Skin of body (tissue), 1 donor: ENCODE measurements at regions not wholly inside any gene's neighbourhood (a gene's known extent, or its start where the extent isn't known, plus 50 kb on each side); places are given as distances from the start of the nearest gene placed in this dataset.
"Not testable (repeated sequence)": the region's sequence is repeated elsewhere in the genome, so short reads cannot be mapped to it uniquely, and the experiment has no call there.

ENCODE experiments used
- DNase-seq: peaks from one replicate; lab custom pipeline; 2025; lab: John Stamatoyannopoulos, UW

GRCh38 chr22:33971561-33971961 lies 51.3 kb upstream of the LARGE1 start:
- peak; percentile 3 for DNase-seq

- no peak for DNase-seq
Measured at GRCh38 chr22:33975841-33976240, 55.6 kb upstream of the LARGE1 start.

GRCh38 chr22:33983558-33983957 lies 63.3 kb upstream of the LARGE1 start:
- DNase-seq: no peak

DNA sequence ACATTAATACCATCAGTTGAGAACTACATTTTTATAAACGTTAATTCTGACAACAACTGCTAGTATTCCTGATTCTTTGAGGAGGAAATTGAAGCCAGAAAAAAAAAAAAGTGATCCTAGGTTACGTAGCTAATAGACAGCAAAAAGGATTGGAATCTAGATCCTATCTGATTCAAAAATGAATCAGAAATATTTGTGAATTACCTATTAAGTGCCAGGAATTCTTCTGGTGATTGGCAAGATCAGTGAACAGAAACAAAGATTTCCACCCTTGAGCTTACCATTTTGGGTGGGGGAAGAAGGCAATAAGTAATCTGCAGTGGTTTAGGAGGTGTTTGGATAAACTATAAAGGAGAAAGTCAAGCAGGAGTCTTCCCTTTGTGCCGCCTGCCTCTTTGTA lies 63.9 kb upstream of the LARGE1 start:
- DNase-seq: no peak

GRCh38 chr22:33984656-33985285 lies 64.5 kb upstream of the LARGE1 start:
- DNase-seq: no peak

DNA sequence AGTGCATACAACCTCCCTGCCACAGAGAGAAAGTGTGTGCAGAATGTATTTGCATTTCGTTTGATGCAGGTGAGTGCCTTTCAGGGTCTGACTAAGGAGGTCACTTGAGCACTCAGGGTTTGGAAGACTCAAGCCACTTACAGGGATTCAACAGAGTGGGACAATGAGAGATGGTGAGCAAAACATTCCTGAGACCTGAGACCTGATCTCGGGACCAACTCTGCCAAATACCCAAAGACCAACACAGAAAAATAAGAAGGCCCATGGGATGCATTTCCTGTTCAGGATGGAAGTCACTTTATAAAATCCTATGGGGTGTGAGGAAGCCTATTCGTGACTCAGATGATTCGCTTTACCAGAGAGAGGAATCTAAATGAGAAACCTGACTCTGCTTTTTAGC lies 65.2 kb upstream of the LARGE1 start:
- no peak for DNase-seq

DNA sequence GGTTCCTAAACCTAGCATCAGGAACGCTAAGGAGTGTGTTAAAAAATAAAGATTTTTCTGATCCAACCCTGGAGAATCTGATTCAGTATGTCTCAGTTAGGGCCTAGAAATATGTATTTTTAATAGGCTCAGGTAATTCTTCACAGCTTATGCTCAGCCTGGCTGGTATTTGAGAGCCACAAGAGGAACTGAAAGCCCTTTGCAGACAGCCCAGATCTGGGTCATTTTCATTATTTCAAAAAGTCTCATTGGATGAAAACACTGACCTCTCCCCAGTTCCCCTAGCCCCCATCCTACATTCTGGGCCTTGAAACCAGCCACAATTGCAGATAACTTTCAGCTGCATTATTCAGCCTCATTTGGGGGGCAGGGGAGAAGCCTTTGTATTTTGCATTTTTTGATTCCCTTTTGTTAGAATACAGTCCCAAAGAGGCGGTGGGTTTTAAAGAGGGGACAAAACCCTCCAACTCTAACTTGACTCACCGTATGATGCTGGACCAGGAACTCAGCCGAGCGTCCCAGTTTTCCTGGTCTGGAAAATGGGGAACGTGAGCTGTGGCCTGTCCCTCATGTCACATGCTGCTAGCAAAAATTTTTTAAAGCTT lies 66.0 kb upstream of the LARGE1 start:
- DNase-seq: no peak

GRCh38 chr22:33986954-33987353 lies 66.7 kb upstream of the LARGE1 start:
- DNase-seq: no peak

DNA sequence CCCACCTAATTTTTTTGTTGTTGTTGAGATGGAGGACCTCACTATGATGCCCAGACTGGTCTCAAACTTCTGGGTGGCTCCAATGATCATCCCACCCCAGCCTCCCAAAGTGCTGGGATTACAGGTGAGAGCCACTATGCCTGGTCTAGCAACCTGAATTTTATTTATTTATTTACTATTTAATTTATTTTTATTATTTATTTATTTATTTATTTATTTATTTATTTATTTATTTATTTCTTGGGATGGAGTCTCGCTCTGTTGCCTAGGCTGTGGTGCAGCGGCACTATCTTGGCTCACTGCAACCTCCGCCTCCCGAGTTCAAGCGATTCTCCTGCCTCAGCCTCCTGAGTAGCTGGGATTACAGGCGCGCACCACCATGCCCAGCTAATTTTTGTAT lies 69.0 kb upstream of the LARGE1 start:
- not testable (repeated sequence) for DNase-seq

DNA sequence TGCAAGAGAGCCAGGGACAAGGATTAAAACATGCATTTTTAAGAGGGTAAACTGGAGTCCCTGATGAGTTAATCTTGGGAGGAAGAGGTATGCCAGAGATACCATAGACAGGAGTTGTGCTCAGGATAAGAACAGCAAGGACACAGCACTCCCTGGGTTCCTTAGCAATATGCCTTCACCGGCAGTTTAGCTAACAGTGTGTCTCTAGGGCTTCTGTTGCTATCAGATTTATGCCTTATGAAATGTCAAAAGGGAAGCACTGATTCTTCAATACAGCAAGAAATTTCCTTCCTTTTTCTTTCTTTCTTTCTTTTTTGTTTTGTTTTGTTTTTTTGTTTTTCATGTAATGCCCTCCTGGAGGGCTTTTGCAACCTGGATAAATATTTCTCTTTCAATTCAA lies 71.3 kb upstream of the LARGE1 start:
- no peak for DNase-seq

- DNase-seq: no peak
Measured at GRCh38 chr22:33996824-33997223, 76.5 kb upstream of the LARGE1 start.

DNA sequence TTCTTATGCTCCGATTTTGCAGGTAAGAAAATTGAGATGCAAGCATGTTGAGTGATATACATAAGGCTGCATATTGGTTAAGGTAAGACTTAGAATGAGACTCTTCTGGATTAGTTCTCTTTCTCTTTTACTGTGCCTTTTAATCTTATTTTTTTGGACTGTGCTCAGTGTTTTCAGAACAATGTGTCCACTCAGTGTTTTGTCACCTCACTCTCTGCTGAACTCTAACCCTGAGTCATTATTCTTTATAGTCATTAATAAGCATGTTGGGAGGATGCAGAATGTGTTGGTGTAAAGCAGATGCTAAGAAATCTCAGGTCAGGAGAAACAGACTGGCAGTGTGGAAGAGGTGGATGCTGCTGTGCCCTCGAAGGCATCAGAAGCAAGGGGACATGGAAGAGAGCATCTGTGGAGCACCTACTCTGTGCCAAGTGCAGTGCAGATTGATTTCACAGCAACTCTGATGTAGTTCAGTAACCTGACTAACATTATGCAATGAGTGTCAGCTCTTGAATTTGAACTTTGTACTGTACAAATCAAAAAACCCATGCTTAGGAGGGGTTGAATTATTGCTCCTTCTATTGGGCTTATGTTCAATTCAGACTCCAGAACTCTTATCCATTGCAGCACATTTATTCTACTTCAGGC lies 80.7 kb upstream of the LARGE1 start:
- DNase-seq: no peak

- DNase-seq: no peak
Measured at GRCh38 chr22:34001701-34002466, 81.6 kb upstream of the LARGE1 start.

GRCh38 chr22:34004058-34004457 lies 83.8 kb upstream of the LARGE1 start:
- no peak for DNase-seq

DNA sequence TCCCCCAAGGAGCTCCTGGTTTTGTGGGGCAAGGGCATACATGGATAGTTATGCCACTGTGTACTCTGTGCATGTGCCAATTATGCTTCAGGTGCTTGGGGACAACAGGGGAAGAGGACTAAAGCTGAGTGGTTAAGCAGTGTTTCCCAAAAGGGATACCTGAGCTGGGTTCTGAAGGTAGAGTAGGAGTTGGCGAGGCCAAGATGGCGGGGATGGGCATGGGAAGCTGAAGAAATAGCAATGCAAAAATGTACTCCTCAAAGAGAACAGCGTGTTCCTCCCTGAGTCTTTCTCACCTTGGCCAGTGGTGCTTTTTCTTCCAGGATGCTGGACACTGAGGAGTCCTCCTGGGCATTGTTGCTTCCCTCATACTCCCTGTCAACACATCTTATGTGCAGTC lies 90.0 kb upstream of the LARGE1 start:
- DNase-seq: no peak

DNA sequence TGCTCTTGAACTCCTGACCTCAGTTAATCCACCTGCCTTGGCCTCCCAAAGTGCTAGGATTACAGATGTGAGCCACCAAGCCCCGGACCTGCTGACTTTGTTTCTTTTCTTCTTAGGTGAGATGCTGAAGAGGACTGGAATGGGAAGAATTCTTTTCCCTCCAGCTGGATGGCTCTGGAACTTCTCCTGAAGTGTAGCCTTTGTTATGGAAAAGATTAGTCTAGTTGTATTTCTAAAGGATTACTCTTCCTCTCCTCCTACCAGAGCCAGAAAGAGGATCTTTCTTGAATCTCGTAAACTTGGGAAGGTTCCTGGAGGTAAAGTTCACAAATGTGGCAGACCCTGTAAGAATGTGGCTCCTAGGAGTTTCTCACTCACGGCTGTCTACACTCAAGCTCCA lies 95.4 kb upstream of the LARGE1 start:
- DNase-seq: no peak

- no peak for DNase-seq
Measured at GRCh38 chr22:34017205-34017604, 96.9 kb upstream of the LARGE1 start.

DNA sequence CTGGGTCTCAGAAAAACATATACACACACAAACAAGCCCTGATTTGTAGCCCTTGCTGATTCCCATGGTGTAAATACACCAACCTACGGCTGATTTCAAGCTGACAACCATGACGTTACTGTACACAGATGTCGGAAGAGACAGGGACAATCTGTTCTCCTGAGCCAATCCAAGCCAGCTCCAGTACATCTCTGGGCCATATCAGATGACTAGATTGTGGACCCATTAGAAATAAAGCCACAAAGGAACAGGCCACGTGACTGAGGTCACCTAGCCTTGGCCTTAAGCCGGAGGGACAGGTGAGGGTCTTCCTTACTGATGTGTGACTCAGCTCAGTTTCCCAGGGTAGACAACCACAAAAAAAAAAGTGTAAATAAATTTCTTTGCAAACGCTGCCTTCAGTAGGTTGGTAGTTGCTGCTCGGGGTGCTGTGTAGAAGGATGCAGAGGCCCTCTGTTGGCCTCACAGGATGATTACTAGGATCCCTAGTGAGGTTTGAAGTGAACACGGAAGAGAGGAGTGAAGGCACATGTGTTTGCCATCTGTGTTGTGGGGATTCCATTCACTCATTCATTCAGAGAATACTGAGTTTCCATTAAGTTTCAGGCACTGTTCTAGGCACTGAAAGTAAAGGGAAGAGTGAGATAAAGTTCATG lies 99.0 kb upstream of the LARGE1 start:
- no peak for DNase-seq

- no peak for DNase-seq
Measured at GRCh38 chr22:34035209-34035608, 114.9 kb upstream of the LARGE1 start.

- DNase-seq: no peak
Measured at GRCh38 chr22:34036931-34037330, 116.7 kb upstream of the LARGE1 start.

- DNase-seq: no peak
Measured at GRCh38 chr22:34038801-34039555, 118.7 kb upstream of the LARGE1 start.
